ENCODE measurements at regions not wholly inside any gene's neighbourhood (a gene's known extent, or its start where the extent isn't known, plus 50 kb on each side); places are given as distances from the start of the nearest gene placed in this dataset.
"Not testable (repeated sequence)": the region's sequence is repeated elsewhere in the genome, so short reads cannot be mapped to it uniquely, and the experiment has no call there.

DNA sequence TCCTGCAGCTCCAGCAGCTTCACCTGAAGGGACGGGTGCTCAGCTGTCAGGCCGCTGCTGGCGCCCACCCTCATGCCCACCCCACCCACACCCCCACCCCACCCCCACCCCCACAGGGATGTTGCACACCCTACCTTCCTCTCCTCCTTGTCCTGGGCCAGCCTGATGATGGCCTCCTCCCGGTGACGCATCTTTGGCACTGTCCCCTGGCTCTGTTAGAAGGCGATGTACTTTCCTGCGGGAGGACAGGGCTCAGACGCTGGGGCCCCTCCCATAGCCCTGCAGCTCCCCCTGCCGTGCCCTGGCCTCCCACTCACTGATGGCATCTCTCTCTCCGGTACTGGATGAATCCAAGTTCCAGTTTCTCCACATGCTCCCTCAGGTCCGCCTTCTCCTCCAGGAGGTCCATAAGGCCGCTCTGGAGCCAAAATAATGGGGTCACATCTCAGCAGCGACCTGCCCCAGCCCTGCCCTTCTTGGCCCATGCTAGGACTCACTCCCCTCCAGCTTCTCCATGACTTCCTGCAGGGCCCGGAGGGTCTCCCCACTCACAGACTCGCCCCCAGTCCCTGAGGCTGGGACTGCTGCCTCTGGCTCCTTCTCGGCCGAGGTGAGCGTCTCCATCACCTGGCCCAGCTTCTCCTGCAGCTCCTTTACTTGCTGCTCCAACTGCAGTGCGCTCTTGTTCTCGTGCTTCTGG is 55.2 kb downstream of the GOLGA8B start:
- POLR2A ChIA-PET; DNase-seq (ENCODE audit: extremely low spot score); CTCF ChIA-PET: not testable (repeated sequence)

DNA sequence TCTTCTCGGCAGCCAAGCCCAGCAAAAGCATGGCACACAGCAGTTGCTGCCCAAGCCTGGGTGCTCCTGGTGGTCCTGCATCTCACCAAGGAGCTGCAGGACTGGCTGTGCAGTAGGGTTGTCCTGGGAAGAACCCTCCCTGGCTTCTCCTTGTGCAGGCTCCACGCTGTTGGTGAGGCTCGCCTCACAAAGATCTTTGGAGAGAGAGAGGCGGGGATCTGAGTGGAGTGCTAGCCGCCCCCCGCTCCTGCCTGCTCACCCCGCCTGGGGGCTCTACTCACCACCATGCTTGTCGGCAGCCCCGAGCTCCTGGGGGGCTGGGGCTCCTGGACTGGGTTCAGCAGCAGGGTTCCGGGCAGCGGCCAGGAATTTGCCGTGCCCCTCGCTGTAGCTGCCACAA is 55.8 kb downstream of the GOLGA8B start:
- POLR2A ChIA-PET; CTCF ChIA-PET; DNase-seq (ENCODE audit: extremely low spot score): not testable (repeated sequence)

GRCh38 chr15:34523849-34524248 is 59.6 kb downstream of the GOLGA8B start:
- POLR2A ChIA-PET; DNase-seq (ENCODE audit: extremely low spot score): not testable (repeated sequence)
- CTCF ChIA-PET: interaction anchor here (0.8 kb wide), 1 partner anchor 8 kb away, joined by 3 read pairs; no protein-coding TSS in a partner anchor

GRCh38 chr15:34522601-34523000 is 60.9 kb downstream of the GOLGA8B start:
- CTCF ChIA-PET, POLR2A ChIA-PET: not testable (repeated sequence)

GRCh38 chr15:34521802-34522485 is 61.5 kb downstream of the GOLGA8B start:
- CTCF ChIA-PET; POLR2A ChIA-PET; DNase-seq (ENCODE audit: extremely low spot score): not testable (repeated sequence)

More at GRCh38 chr15:34522601-34523000, 60.9 kb downstream of the GOLGA8B start:
- not testable (repeated sequence) for DNase-seq (ENCODE audit: extremely low spot score)

- TF ChIP-seq, protein P1, sequence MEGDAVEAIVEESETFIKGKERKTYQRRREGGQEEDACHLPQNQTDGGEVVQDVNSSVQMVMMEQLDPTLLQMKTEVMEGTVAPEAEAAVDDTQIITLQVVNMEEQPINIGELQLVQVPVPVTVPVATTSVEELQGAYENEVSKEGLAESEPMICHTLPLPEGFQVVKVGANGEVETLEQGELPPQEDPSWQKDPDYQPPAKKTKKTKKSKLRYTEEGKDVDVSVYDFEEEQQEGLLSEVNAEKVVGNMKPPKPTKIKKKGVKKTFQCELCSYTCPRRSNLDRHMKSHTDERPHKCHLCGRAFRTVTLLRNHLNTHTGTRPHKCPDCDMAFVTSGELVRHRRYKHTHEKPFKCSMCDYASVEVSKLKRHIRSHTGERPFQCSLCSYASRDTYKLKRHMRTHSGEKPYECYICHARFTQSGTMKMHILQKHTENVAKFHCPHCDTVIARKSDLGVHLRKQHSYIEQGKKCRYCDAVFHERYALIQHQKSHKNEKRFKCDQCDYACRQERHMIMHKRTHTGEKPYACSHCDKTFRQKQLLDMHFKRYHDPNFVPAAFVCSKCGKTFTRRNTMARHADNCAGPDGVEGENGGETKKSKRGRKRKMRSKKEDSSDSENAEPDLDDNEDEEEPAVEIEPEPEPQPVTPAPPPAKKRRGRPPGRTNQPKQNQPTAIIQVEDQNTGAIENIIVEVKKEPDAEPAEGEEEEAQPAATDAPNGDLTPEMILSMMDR (IDR thresholded peaks at IDR 0.05; ENCODE audit: control extremely low read depth, extremely low read depth, low read depth, missing control alignments): no peak
- no peak for DNase-seq (ENCODE audit: extremely low spot score)
- POLR2A ChIA-PET: no interaction called here
- CTCF ChIA-PET: no interaction called here
These were observed 62.9 kb downstream of the GOLGA8B start for GRCh38 chr15:34520566-34520965.

GRCh38 chr15:34520010-34520409 is 63.4 kb downstream of the GOLGA8B start:
- POLR2A ChIA-PET; DNase-seq (ENCODE audit: extremely low spot score); CTCF ChIA-PET: not testable (repeated sequence)

GRCh38 chr15:34514251-34514670 is 69.2 kb downstream of the GOLGA8B start:
- peak; percentile 66 for DNase-seq (ENCODE audit: extremely low spot score)
- ChIA-PET POLR2A (no interaction called here), CTCF (interaction anchor here (1.2 kb wide), 1 partner anchor 73 kb away, joined by 6 read pairs; no protein-coding TSS in a partner anchor)
- TF ChIP-seq, protein P1 (IDR thresholded peaks at IDR 0.05; ENCODE audit: control extremely low read depth, extremely low read depth, low read depth, missing control alignments): no peak

GRCh38 chr15:34512628-34513027 is 70.8 kb downstream of the GOLGA8B start:
- POLR2A ChIA-PET: no interaction called here
- TF ChIP-seq, protein P1 (IDR thresholded peaks at IDR 0.05; ENCODE audit: control extremely low read depth, extremely low read depth, low read depth, missing control alignments): no peak
- no peak for DNase-seq (ENCODE audit: extremely low spot score)
- CTCF ChIA-PET: no interaction called here

DNA sequence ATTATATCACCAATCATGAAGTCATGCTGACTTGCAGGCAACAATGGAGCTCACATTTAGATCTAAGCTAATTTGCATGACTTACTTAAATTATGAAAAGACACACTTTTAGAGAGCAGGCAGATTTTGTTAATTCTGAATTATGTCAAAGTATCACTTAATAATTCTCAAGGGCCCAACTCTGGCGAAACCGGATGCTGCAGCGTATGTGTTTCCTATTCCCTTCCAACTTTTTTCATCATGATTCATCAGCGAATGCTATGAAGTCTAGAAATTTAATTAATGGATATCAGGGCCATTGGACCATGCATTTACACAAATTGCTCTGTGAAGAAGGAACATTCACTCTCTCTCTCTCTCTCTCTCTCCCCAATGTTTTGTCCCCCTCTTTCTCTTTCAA is 63.5 kb upstream of the GOLGA8A start:
- POLR2A ChIA-PET: no interaction called here
- TF ChIP-seq, protein P1 (IDR thresholded peaks at IDR 0.05; ENCODE audit: control extremely low read depth, extremely low read depth, low read depth, missing control alignments): no peak
- CTCF ChIA-PET: no interaction called here
- no peak for DNase-seq (ENCODE audit: extremely low spot score)

Measured in GM10248 (cell line).